Right lobe of liver (tissue), 6 donors: ENCODE measurements at regions not wholly inside any gene's neighbourhood (a gene's known extent, or its start where the extent isn't known, plus 50 kb on each side); places are given as distances from the start of the nearest gene placed in this dataset.

Experiments
- ATAC-seq, 4 donors: fragments of 200-7000 bp; cut with Tn5 transposase; one replicate each; pipeline ENCODE4 v1.9.1; 2020; ENCODE audit warnings: mild to moderate bottlenecking in 4 of 4, moderate library complexity in 4 of 4
- DNase-seq, 3 donors: peaks; one replicate each; pipeline ENCODE4 v3.0.0-alpha.2; 2020
- H3K27ac ChIP-seq, 3 donors: fragments of 200-600 bp; one replicate each; pipeline ENCODE4 v1.8.0; 2022
- H3K27me3 ChIP-seq, 2 donors: fragments of 200-600 bp; one replicate each; pipeline ENCODE4 v1.8.0; 2022
- H3K36me3 ChIP-seq, 4 donors: fragments of 200-600 bp; sonication (generic) in 1 of 4; one replicate each; pipeline versions ENCODE4 v1.5.1 to v1.8.0; 2017 to 2022; ENCODE audit warnings: control low read depth in 1 of 4
- H3K4me1 ChIP-seq, 4 donors: fragments of 200-600 bp; sonication (generic) in 1 of 4; one replicate each; pipeline versions ENCODE4 v1.5.1 to v1.8.0; 2017 to 2022; ENCODE audit warnings: control low read depth in 1 of 4
- H3K4me3 ChIP-seq, 3 donors: fragments of 200-600 bp; one replicate each; pipeline ENCODE4 v1.8.0; 2022
- H3K9me3 ChIP-seq, 4 donors: fragments of 200-600 bp; sonication (generic) in 1 of 4; one replicate each; pipeline versions ENCODE4 v1.5.1 to v1.8.0; 2017 to 2022; ENCODE audit warnings: control low read depth in 1 of 4
- POLR2A ChIP-seq: fragments of 450-650 bp; IDR thresholded peaks from one replicate; pipeline ENCODE4 v1.6.1; 2017; ENCODE audit warnings: antibody characterized with exemption, mild to moderate bottlenecking
- WGBS: methylation state at CpG from one replicate; pipeline ENCODE4 v1.1.6; 2018; ENCODE audit warnings: low coverage, low lambda C conversion rate; ENCODE audit not compliant: insufficient coverage; ENCODE audit errors: missing lambda C conversion rate; 5-methylcytosine and 5-hydroxymethylcytosine counted together
- intact Hi-C, 2 donors: fragments of 100-400 bp; cut with DNase I; formaldehyde crosslinking; loops; one replicate each; pipeline versions ENCODE4 v1.11.2 to v1.14.1; 2022
- TF ChIP-seq, protein P1 (sequence below), 4 donors: fragments of 200-600 bp in 3 of 4; fragments of 450-650 bp in 1 of 4; IDR thresholded peaks; one replicate each; pipeline versions ENCODE4 v1.5.1 to v1.8.0; 2016 to 2022; ENCODE audit warnings: antibody characterized with exemption in 4 of 4, mild to moderate bottlenecking in 2 of 4
- donor health status: DM: no; HTN: yes; CAD: no.
- donor health status: DM: no; HTN: no; CAD: no.
- donor health status: DM: no; HTN: no; CAD: no.
- donor health status: DM: no; HTN: yes; CAD: no.
- donor health status: DM: no; HTN: yes; CAD: no.

DNA sequence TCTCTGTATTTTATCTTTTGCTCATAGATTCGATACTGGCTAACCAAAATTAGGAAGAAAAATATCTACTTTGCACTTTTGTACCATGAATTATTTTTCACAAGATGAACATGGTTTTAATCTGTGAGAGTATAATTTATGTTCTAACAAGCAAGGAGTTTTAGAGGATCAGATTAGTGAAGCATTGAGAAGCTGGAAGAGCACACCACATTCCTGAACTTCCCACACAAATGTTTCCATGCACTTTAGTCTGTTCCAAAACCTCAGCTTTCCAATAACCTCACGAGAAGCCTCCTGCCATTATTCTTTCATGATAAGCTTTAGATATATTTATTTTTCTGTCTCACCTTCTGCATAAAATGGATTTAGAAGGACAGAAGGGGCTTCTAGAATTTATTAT is 98.7 kb upstream of the MPDZ start:
- Histone ChIP-seq H3K27me3 (no peaks in the 10 kb centered on the region), H3K9me3 (no peaks in the 10 kb centered on the region), H3K4me1 (no peaks in the 10 kb centered on the region), H3K4me3 (no peak overlapping the region), H3K36me3 (no peaks in the 10 kb centered on the region), H3K27ac (no peak overlapping the region)
- TF ChIP-seq, protein P1, sequence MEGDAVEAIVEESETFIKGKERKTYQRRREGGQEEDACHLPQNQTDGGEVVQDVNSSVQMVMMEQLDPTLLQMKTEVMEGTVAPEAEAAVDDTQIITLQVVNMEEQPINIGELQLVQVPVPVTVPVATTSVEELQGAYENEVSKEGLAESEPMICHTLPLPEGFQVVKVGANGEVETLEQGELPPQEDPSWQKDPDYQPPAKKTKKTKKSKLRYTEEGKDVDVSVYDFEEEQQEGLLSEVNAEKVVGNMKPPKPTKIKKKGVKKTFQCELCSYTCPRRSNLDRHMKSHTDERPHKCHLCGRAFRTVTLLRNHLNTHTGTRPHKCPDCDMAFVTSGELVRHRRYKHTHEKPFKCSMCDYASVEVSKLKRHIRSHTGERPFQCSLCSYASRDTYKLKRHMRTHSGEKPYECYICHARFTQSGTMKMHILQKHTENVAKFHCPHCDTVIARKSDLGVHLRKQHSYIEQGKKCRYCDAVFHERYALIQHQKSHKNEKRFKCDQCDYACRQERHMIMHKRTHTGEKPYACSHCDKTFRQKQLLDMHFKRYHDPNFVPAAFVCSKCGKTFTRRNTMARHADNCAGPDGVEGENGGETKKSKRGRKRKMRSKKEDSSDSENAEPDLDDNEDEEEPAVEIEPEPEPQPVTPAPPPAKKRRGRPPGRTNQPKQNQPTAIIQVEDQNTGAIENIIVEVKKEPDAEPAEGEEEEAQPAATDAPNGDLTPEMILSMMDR (IDR thresholded peaks at IDR 0.05), result no peak
- no peak for TF ChIP-seq POLR2A
- intact Hi-C loops, result no loop called here
- DNase-seq (no peak), ATAC-seq (no peak)
- 26% methylated on average over 2 of the region's 2 CpGs for WGBS

DNA sequence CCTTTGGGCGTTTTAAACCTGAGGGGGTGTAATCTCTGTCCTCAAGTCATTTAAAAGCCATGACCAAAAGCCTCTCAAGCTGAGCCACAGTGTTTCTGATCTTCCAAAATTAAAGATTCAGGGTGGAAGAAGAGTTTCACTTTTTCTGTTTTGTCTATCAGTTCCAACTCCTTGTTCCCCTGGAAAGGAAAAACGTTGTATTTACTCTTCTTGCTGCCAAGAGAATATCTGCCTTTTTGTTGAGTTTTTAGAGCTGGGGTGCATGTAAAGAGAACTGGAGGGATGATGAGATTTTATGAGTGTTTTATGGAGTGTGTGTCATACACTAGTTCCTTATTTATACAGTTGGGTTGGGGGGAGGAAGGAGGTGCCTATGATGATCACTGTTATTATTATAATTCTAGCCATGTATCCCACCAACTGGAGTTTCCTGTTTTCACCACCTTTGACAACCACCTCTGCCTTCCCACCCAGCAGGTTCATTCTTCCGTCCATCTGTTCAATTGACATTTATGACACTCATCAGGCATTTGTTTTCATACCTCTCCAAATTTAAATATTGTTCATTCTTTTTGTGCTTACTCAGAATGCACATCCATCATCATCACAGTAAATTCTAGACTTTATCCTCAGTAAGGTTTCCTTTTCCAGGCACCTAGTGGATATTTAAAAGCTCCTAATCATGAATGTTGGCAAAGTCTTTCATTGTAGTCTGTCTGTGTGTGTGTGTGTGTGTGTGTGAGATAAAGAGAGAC is 97.9 kb upstream of the MPDZ start:
- no peaks in the 10 kb centered on the region for H3K36me3 ChIP-seq
- no peak overlapping the region for H3K4me3 ChIP-seq
- no peak for ATAC-seq
- H3K4me1 ChIP-seq, result no peaks in the 10 kb centered on the region
- TF ChIP-seq POLR2A, result no peak
- TF ChIP-seq, protein P1 (IDR thresholded peaks at IDR 0.05), result no peak
- DNase-seq, result no peak
- H3K27ac ChIP-seq, result no peak overlapping the region
- intact Hi-C loops, result no loop called here
- no peaks in the 10 kb centered on the region for H3K9me3 ChIP-seq
- WGBS, result 18% methylated on average over 3 of the region's 3 CpGs
- H3K27me3 ChIP-seq, result no peaks in the 10 kb centered on the region

DNA sequence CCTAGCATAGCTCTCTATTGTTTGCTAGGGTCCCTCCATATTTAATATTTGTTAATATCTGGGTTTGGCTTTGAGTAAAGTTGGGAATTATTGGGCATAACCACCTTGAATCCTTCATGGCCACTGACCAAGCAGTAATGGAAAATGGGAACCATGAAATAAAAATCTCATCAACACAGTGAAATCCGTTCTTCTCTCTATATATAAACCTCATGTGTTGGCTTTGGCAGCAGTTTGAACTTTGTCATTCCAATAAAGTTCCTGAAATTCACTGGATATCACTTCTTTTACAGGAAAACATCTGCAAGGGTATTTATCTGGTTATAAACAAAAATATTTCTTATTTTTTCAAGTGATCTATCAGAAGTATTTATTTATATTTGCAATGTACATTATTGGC is 93.0 kb upstream of the MPDZ start:
- WGBS, result 20% methylated on average over 1 of the region's 1 CpG
- TF ChIP-seq, protein P1 (IDR thresholded peaks at IDR 0.05), result no peak
- no peak for TF ChIP-seq POLR2A
- Histone ChIP-seq H3K9me3 (no peaks in the 10 kb centered on the region), H3K27me3 (no peaks in the 10 kb centered on the region), H3K4me1 (no peaks in the 10 kb centered on the region), H3K27ac (no peak overlapping the region), H3K36me3 (no peaks in the 10 kb centered on the region), H3K4me3 (no peak overlapping the region)
- no peak for DNase-seq
- ATAC-seq, result no peak
- intact Hi-C loops, result no loop called here

DNA sequence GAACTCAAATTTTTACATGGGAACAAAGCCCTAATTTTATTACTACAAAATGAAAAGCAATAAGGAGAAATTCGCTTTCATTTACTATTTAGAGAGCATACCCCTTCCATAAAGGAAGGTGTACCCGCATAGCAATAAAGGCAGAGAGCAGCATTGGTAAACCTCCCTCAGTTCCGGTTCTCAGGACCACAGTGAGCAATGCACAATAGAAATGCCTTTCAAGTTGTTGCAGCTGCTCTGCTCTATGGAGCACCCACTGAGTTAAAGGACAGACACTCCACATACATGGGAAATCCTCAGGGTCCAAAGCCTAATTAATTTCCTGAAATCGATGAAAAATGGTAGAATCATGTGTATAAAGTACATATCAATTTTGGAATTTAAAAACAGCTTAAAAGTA is 89.9 kb upstream of the MPDZ start:
- H3K9me3 ChIP-seq, result no peaks in the 10 kb centered on the region
- no peaks in the 10 kb centered on the region for H3K27me3 ChIP-seq
- DNase-seq (no peak), ATAC-seq (no peak)
- WGBS, result 46% methylated on average over 4 of the region's 4 CpGs
- no peaks in the 10 kb centered on the region for H3K36me3 ChIP-seq
- intact Hi-C loops, result no loop called here
- TF ChIP-seq, protein P1 (IDR thresholded peaks at IDR 0.05), result no peak
- TF ChIP-seq POLR2A, result no peak
- no peak overlapping the region for H3K4me3 ChIP-seq
- H3K27ac ChIP-seq, result no peak overlapping the region
- H3K4me1 ChIP-seq, result no peaks in the 10 kb centered on the region
